ENCODE measurements at regions not wholly inside any gene's neighbourhood (a gene's known extent, or its start where the extent isn't known, plus 50 kb on each side); places are given as distances from the start of the nearest gene placed in this dataset.

GRCh38 chr17:71396711-71397110, 724.1 kb upstream of the SOX9 start:
- no peak for TF ChIP-seq POLR2A (IDR thresholded peaks at IDR 0.05)
- TF ChIP-seq, protein P1, sequence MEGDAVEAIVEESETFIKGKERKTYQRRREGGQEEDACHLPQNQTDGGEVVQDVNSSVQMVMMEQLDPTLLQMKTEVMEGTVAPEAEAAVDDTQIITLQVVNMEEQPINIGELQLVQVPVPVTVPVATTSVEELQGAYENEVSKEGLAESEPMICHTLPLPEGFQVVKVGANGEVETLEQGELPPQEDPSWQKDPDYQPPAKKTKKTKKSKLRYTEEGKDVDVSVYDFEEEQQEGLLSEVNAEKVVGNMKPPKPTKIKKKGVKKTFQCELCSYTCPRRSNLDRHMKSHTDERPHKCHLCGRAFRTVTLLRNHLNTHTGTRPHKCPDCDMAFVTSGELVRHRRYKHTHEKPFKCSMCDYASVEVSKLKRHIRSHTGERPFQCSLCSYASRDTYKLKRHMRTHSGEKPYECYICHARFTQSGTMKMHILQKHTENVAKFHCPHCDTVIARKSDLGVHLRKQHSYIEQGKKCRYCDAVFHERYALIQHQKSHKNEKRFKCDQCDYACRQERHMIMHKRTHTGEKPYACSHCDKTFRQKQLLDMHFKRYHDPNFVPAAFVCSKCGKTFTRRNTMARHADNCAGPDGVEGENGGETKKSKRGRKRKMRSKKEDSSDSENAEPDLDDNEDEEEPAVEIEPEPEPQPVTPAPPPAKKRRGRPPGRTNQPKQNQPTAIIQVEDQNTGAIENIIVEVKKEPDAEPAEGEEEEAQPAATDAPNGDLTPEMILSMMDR (IDR thresholded peaks at IDR 0.05), result no peak
- TF ChIP-seq EP300 (IDR thresholded peaks at IDR 0.05), result no peak
